ENCODE measurements at regions not wholly inside any gene's neighbourhood (a gene's known extent, or its start where the extent isn't known, plus 50 kb on each side); places are given as distances from the start of the nearest gene placed in this dataset.
"Not testable (repeated sequence)": the region's sequence is repeated elsewhere in the genome, so short reads cannot be mapped to it uniquely, and the experiment has no call there.

- Histone ChIP-seq H3K36me3 (ENCODE audit: low read depth) (no peaks in the 10 kb centered on the region), H3K9me3 (ENCODE audit: severe bottlenecking) (no peaks in the 10 kb centered on the region), H3K27ac (ENCODE audit: poor library complexity, severe bottlenecking) (no peak overlapping the region), H3K27me3 (ENCODE audit: insufficient read depth, poor library complexity, severe bottlenecking) (no peaks in the 10 kb centered on the region), H3K4me3 (ENCODE audit: severe bottlenecking) (no peak overlapping the region), H3K4me1 (ENCODE audit: insufficient read depth, poor library complexity, severe bottlenecking) (no peaks in the 10 kb centered on the region)
- no peak for TF ChIP-seq CTCF (IDR thresholded peaks at IDR 0.05; ENCODE audit: poor library complexity, severe bottlenecking)
- DNase-seq (ENCODE audit: low spot score): no peak
- no peak for ATAC-seq (ENCODE audit: low read depth)
Measured at GRCh38 chr12:11540615-11541310, 108.7 kb upstream of the ETV6 start.

GRCh38 chr12:11542599-11542998, 106.9 kb upstream of the ETV6 start:
- no peaks in the 10 kb centered on the region for H3K36me3 ChIP-seq (ENCODE audit: low read depth)
- no peaks in the 10 kb centered on the region for H3K9me3 ChIP-seq (ENCODE audit: severe bottlenecking)
- H3K4me3 ChIP-seq (ENCODE audit: severe bottlenecking): no peak overlapping the region
- H3K27me3 ChIP-seq (ENCODE audit: insufficient read depth, poor library complexity, severe bottlenecking): no peaks in the 10 kb centered on the region
- H3K27ac ChIP-seq (ENCODE audit: poor library complexity, severe bottlenecking): no peak overlapping the region
- no peaks in the 10 kb centered on the region for H3K4me1 ChIP-seq (ENCODE audit: insufficient read depth, poor library complexity, severe bottlenecking)
- TF ChIP-seq CTCF (IDR thresholded peaks at IDR 0.05; ENCODE audit: poor library complexity, severe bottlenecking): no peak
- DNase-seq (ENCODE audit: low spot score) (no peak), ATAC-seq (ENCODE audit: low read depth) (no peak)

GRCh38 chr12:11543457-11544158, 105.9 kb upstream of the ETV6 start:
- TF ChIP-seq CTCF (IDR thresholded peaks at IDR 0.05; ENCODE audit: poor library complexity, severe bottlenecking): no peak
- ATAC-seq (ENCODE audit: low read depth) (no peak), DNase-seq (ENCODE audit: low spot score) (no peak)
- H3K9me3 ChIP-seq (ENCODE audit: severe bottlenecking): no peaks in the 10 kb centered on the region
- no peaks in the 10 kb centered on the region for H3K27me3 ChIP-seq (ENCODE audit: insufficient read depth, poor library complexity, severe bottlenecking)
- H3K4me1 ChIP-seq (ENCODE audit: insufficient read depth, poor library complexity, severe bottlenecking): no peaks in the 10 kb centered on the region
- no peaks in the 10 kb centered on the region for H3K36me3 ChIP-seq (ENCODE audit: low read depth)
- H3K27ac ChIP-seq (ENCODE audit: poor library complexity, severe bottlenecking): no peak overlapping the region
- no peak overlapping the region for H3K4me3 ChIP-seq (ENCODE audit: severe bottlenecking)

- Histone ChIP-seq H3K9me3 (ENCODE audit: severe bottlenecking) (no peaks in the 10 kb centered on the region), H3K4me3 (ENCODE audit: severe bottlenecking) (no peak overlapping the region), H3K36me3 (ENCODE audit: low read depth) (no peaks in the 10 kb centered on the region), H3K27ac (ENCODE audit: poor library complexity, severe bottlenecking) (no peak overlapping the region), H3K4me1 (ENCODE audit: insufficient read depth, poor library complexity, severe bottlenecking) (no peaks in the 10 kb centered on the region), H3K27me3 (ENCODE audit: insufficient read depth, poor library complexity, severe bottlenecking) (no peaks in the 10 kb centered on the region)
- DNase-seq (ENCODE audit: low spot score): no peak
- no peak for ATAC-seq (ENCODE audit: low read depth)
- no peak for TF ChIP-seq CTCF (IDR thresholded peaks at IDR 0.05; ENCODE audit: poor library complexity, severe bottlenecking)
Measured at GRCh38 chr12:11545484-11546330, 103.8 kb upstream of the ETV6 start.

- not testable (repeated sequence) for H3K4me1 ChIP-seq (ENCODE audit: insufficient read depth, poor library complexity, severe bottlenecking); H3K27me3 ChIP-seq (ENCODE audit: insufficient read depth, poor library complexity, severe bottlenecking); H3K4me3 ChIP-seq (ENCODE audit: severe bottlenecking); H3K9me3 ChIP-seq (ENCODE audit: severe bottlenecking); DNase-seq (ENCODE audit: low spot score); H3K36me3 ChIP-seq (ENCODE audit: low read depth); ATAC-seq (ENCODE audit: low read depth); H3K27ac ChIP-seq (ENCODE audit: poor library complexity, severe bottlenecking)
Measured at GRCh38 chr12:11546582-11547270, 102.7 kb upstream of the ETV6 start.

- H3K27ac ChIP-seq (ENCODE audit: poor library complexity, severe bottlenecking); H3K4me3 ChIP-seq (ENCODE audit: severe bottlenecking); H3K4me1 ChIP-seq (ENCODE audit: insufficient read depth, poor library complexity, severe bottlenecking); DNase-seq (ENCODE audit: low spot score); H3K9me3 ChIP-seq (ENCODE audit: severe bottlenecking); H3K27me3 ChIP-seq (ENCODE audit: insufficient read depth, poor library complexity, severe bottlenecking); H3K36me3 ChIP-seq (ENCODE audit: low read depth); ATAC-seq (ENCODE audit: low read depth): not testable (repeated sequence)
Measured at GRCh38 chr12:11547271-11547646, 102.2 kb upstream of the ETV6 start.
